Endodermal cell (in vitro differentiated cells): ENCODE measurements at regions not wholly inside any gene's neighbourhood (a gene's known extent, or its start where the extent isn't known, plus 50 kb on each side); places are given as distances from the start of the nearest gene placed in this dataset.
A peak's percentile ranks its signal among the peaks of the same experiment; 100 is the strongest.

Source experiments
- DNase-seq: peaks from one replicate; pipeline ENCODE4 v3.0.0-alpha.2; 2017
- H3K27ac ChIP-seq: 2 replicates; pipeline ENCODE4 v1.5.1; 2013; ENCODE audit warnings: mild to moderate bottlenecking, low read depth, low read length, moderate library complexity
- H3K27me3 ChIP-seq: 2 replicates; pipeline ENCODE4 v1.6.1; 2013; ENCODE audit warnings: mild to moderate bottlenecking, low read length, moderate library complexity; ENCODE audit not compliant: insufficient read depth, control insufficient read depth, poor library complexity, severe bottlenecking
- H3K36me3 ChIP-seq: 2 replicates; pipeline ENCODE4 v1.7.0; 2013; ENCODE audit warnings: mild to moderate bottlenecking, low read length, moderate library complexity; ENCODE audit not compliant: control insufficient read depth, insufficient read depth
- H3K4me1 ChIP-seq: one replicate; pipeline ENCODE4 v1.7.0; 2013; ENCODE audit warnings: low read length; ENCODE audit not compliant: control insufficient read depth, insufficient read depth
- H3K4me3 ChIP-seq: 2 replicates; pipeline ENCODE4 v1.5.1; 2013; ENCODE audit warnings: mild to moderate bottlenecking, low read length, moderate library complexity
- H3K9ac ChIP-seq: 2 replicates; pipeline ENCODE4 v1.6.1; 2013; ENCODE audit warnings: mild to moderate bottlenecking, low read length, moderate library complexity; ENCODE audit not compliant: poor library complexity, severe bottlenecking; ENCODE audit errors: extremely low read depth
- H3K9me3 ChIP-seq: 2 replicates; pipeline ENCODE4 v1.6.1; 2013; ENCODE audit warnings: mild to moderate bottlenecking, low read length, moderate library complexity; ENCODE audit not compliant: control insufficient read depth
- H3K27ac Mint-ChIP-seq: 2 replicates; pipeline ENCODE4 v1.8.0; 2020; ENCODE audit warnings: mixed read lengths
- H3K27me3 Mint-ChIP-seq: 2 replicates; pipeline ENCODE4 v1.8.0; 2021; ENCODE audit warnings: mild to moderate bottlenecking, mixed read lengths; ENCODE audit not compliant: insufficient read depth
- H3K36me3 Mint-ChIP-seq: 2 replicates; pipeline ENCODE4 v1.8.0; 2020; ENCODE audit warnings: low read depth, mixed read lengths
- H3K4me1 Mint-ChIP-seq: 2 replicates; pipeline ENCODE4 v1.8.0; 2020; ENCODE audit warnings: mixed read lengths
- H3K4me3 Mint-ChIP-seq: 2 replicates; pipeline ENCODE4 v1.8.0; 2020; ENCODE audit warnings: mild to moderate bottlenecking, moderate library complexity, mixed read lengths
- H3K9me3 Mint-ChIP-seq: 2 replicates; pipeline ENCODE4 v1.8.0; 2020; ENCODE audit warnings: mild to moderate bottlenecking, mixed read lengths
- CTCF ChIP-seq: fragments of 200-600 bp; sonication (generic); conservative IDR thresholded peaks from 2 replicates; pipeline ENCODE4 v1.5.0; 2021; ENCODE audit warnings: antibody characterized with exemption, mild to moderate bottlenecking
- WGBS, 2 experiments: methylation state at CpG; one replicate each; pipeline versions ENCODE4 v1.1.5 to v1.1.7; 2013; ENCODE audit warnings: missing lambda C conversion rate in 2 of 2, mixed read lengths in 1 of 2; ENCODE audit not compliant: insufficient coverage in 1 of 2, insufficient read length in 1 of 2; 5-methylcytosine and 5-hydroxymethylcytosine counted together

- DNase-seq, result no peak
- no peaks in the 10 kb centered on the region for H3K9me3 Mint-ChIP-seq
- no peaks in the 10 kb centered on the region for H3K36me3 Mint-ChIP-seq
- H3K4me1 Mint-ChIP-seq, result peaks cover 18% of the 10 kb centered on the region
- Histone ChIP-seq H3K9ac (no peak overlapping the region), H3K27ac (no peak overlapping the region), H3K27me3 (no peaks in the 10 kb centered on the region), H3K4me3 (no peak overlapping the region), H3K9me3 (no peaks in the 10 kb centered on the region), H3K4me1 (peaks cover 7% of the 10 kb centered on the region), H3K36me3 (no peaks in the 10 kb centered on the region)
- WGBS, 2 experiments, result 67 to 89% methylated on average over 1 to 4 of the region's 4 CpGs
- no peaks in the 10 kb centered on the region for H3K27me3 Mint-ChIP-seq
- no peak overlapping the region for H3K4me3 Mint-ChIP-seq
- no peak overlapping the region for H3K27ac Mint-ChIP-seq
- TF ChIP-seq CTCF, result no peak
Observed at GRCh38 chr2:83951378-83951947, 507.6 kb downstream of the SUCLG1 start.

- WGBS, 2 experiments, result 91% methylated on average over 1 of the region's 1 CpG; no CpG with 5 or more reads in 1 of the 2 experiments
- Mint-ChIP-seq H3K4me1 (peaks cover 21% of the 10 kb centered on the region), H3K27me3 (no peaks in the 10 kb centered on the region), H3K9me3 (no peaks in the 10 kb centered on the region), H3K4me3 (no peak overlapping the region), H3K27ac (no peak overlapping the region), H3K36me3 (no peaks in the 10 kb centered on the region)
- no peak for TF ChIP-seq CTCF
- Histone ChIP-seq H3K4me3 (no peak overlapping the region), H3K4me1 (peaks cover 10% of the 10 kb centered on the region), H3K9me3 (no peaks in the 10 kb centered on the region), H3K36me3 (no peaks in the 10 kb centered on the region), H3K9ac (no peak overlapping the region), H3K27ac (no peak overlapping the region), H3K27me3 (no peaks in the 10 kb centered on the region)
- DNase-seq, result no peak
Observed at GRCh38 chr2:83949361-83949760, 509.7 kb downstream of the SUCLG1 start.

- Mint-ChIP-seq H3K27me3 (no peaks in the 10 kb centered on the region), H3K4me3 (no peak overlapping the region), H3K27ac (peak overlapping the region; percentile 27), H3K4me1 (peaks cover 17% of the 10 kb centered on the region), H3K9me3 (no peaks in the 10 kb centered on the region), H3K36me3 (no peaks in the 10 kb centered on the region)
- TF ChIP-seq CTCF, result no peak
- DNase-seq, result no peak
- H3K27ac ChIP-seq, result no peak overlapping the region
- H3K9me3 ChIP-seq, result no peaks in the 10 kb centered on the region
- H3K36me3 ChIP-seq, result no peaks in the 10 kb centered on the region
- H3K4me3 ChIP-seq, result peak overlapping the region; percentile 16
- 43% methylated on average over 2 of the region's 3 CpGs; no CpG with 5 or more reads in 1 of the 2 experiments for WGBS, 2 experiments
- peaks cover 4% of the 10 kb centered on the region for H3K4me1 ChIP-seq
- no peak overlapping the region for H3K9ac ChIP-seq
- no peaks in the 10 kb centered on the region for H3K27me3 ChIP-seq
Observed at GRCh38 chr2:83944191-83944590, 514.9 kb downstream of the SUCLG1 start.
